WTC11 (cell line): ENCODE measurements at regions not wholly inside any gene's neighbourhood (a gene's known extent, or its start where the extent isn't known, plus 50 kb on each side); places are given as distances from the start of the nearest gene placed in this dataset.

Experiments
- ATAC-seq: fragments of 200-7000 bp; cut with Tn5 transposase; 2 replicates; pipeline ENCODE4 v1.10.0; 2021; ENCODE audit warnings: mild to moderate bottlenecking, moderate library complexity
- CTCF ChIA-PET: fragments of 300-600 bp; sonication (Branson Sonifier 250); formaldehyde crosslinking; loops from one replicate; lab custom pipeline; 2021; ENCODE audit warnings: antibody characterized with exemption; lab: Charles Lee
- POLR2A ChIA-PET: fragments of 350-600 bp; sonication (Branson Sonifier 250); formaldehyde crosslinking; loops from one replicate; lab custom pipeline; 2021; ENCODE audit warnings: antibody characterized with exemption; lab: Charles Lee
- DNase-seq: peaks from one replicate; pipeline ENCODE4 v3.0.0; 2021; ENCODE audit warnings: low spot score
- H3K27ac Mint-ChIP-seq: 2 replicates; pipeline ENCODE4 v1.8.0; 2021; ENCODE audit warnings: mixed read lengths
- H3K27me3 Mint-ChIP-seq: 2 replicates; pipeline ENCODE4 v1.8.0; 2021; ENCODE audit warnings: low read depth, mild to moderate bottlenecking, moderate library complexity, mixed read lengths
- H3K36me3 Mint-ChIP-seq: 2 replicates; pipeline ENCODE4 v1.8.0; 2021; ENCODE audit warnings: mixed read lengths
- H3K4me1 Mint-ChIP-seq: 2 replicates; pipeline ENCODE4 v1.8.0; 2022; ENCODE audit warnings: mixed read lengths
- H3K4me3 Mint-ChIP-seq: 2 replicates; pipeline ENCODE4 v1.8.0; 2021; ENCODE audit warnings: mild to moderate bottlenecking, moderate library complexity, mixed read lengths
- H3K9me3 Mint-ChIP-seq: 2 replicates; pipeline ENCODE4 v1.8.0; 2021; ENCODE audit warnings: mixed read lengths
- AR ChIP-seq: fragments of 250-450 bp; sonication (Bioruptor Pico); IDR thresholded peaks from 2 replicates; pipeline ENCODE4 v1.9.0; 2021; ENCODE audit warnings: mild to moderate bottlenecking
- ARID4B ChIP-seq: sonication (generic); formaldehyde crosslinking; IDR thresholded peaks from 2 replicates; pipeline ENCODE4 v1.8.0; 2023; ENCODE audit warnings: missing genetic modification reagents, mild to moderate bottlenecking, borderline replicate concordance
- CBFB ChIP-seq: sonication (generic); formaldehyde crosslinking; IDR thresholded peaks from 2 replicates; pipeline ENCODE4 v1.8.1; 2022; ENCODE audit warnings: mild to moderate bottlenecking, low read depth, missing genetic modification reagents
- EMX1 ChIP-seq: fragments of 250-450 bp; sonication (Bioruptor Pico); IDR thresholded peaks from 2 replicates; pipeline ENCODE4 v1.8.0; 2021; ENCODE audit warnings: mild to moderate bottlenecking
- ESRRA ChIP-seq: sonication (generic); formaldehyde crosslinking; IDR thresholded peaks from 2 replicates; pipeline ENCODE4 v1.8.1; 2022; ENCODE audit warnings: mild to moderate bottlenecking, missing genetic modification reagents, borderline replicate concordance
- FOXP1 ChIP-seq: sonication (generic); formaldehyde crosslinking; IDR thresholded peaks from 2 replicates; pipeline ENCODE4 v1.8.0; 2022; ENCODE audit warnings: missing genetic modification reagents, mild to moderate bottlenecking, moderate library complexity, borderline replicate concordance
- GRHL2 ChIP-seq: fragments of 250-450 bp; sonication (Bioruptor Pico); IDR thresholded peaks from 2 replicates; pipeline ENCODE4 v1.8.0; 2022; ENCODE audit warnings: mild to moderate bottlenecking, moderate library complexity; ENCODE audit not compliant: insufficient replicate concordance, severe bottlenecking
- HMGA2 ChIP-seq: fragments of 250-450 bp; sonication (Bioruptor Pico); IDR thresholded peaks from 2 replicates; pipeline ENCODE4 v1.4.0; 2021; ENCODE audit warnings: mild to moderate bottlenecking, moderate library complexity
- IRF2 ChIP-seq: sonication (generic); formaldehyde crosslinking; IDR thresholded peaks from 2 replicates; pipeline ENCODE4 v1.8.0; 2022; ENCODE audit warnings: low read depth, missing genetic modification reagents, borderline replicate concordance
- RELA ChIP-seq: sonication (generic); formaldehyde crosslinking; IDR thresholded peaks from 2 replicates; pipeline ENCODE4 v1.8.1; 2022; ENCODE audit warnings: missing genetic modification reagents, mild to moderate bottlenecking, borderline replicate concordance
- SMAD3 ChIP-seq: sonication (generic); formaldehyde crosslinking; IDR thresholded peaks from 2 replicates; pipeline ENCODE4 v1.8.0; 2022; ENCODE audit warnings: missing genetic modification reagents, mild to moderate bottlenecking, borderline replicate concordance
- SP1 ChIP-seq: sonication (generic); formaldehyde crosslinking; conservative IDR thresholded peaks from 2 replicates; pipeline ENCODE4 v1.8.1; 2022; ENCODE audit warnings: missing genetic modification reagents
- ZNF396 ChIP-seq: fragments of 250-450 bp; sonication (Bioruptor Pico); IDR thresholded peaks from 2 replicates; pipeline ENCODE4 v1.8.0; 2021; ENCODE audit warnings: mild to moderate bottlenecking, moderate library complexity, borderline replicate concordance
- TF ChIP-seq, protein P1 (sequence below): sonication (generic); formaldehyde crosslinking; IDR thresholded peaks from 2 replicates; pipeline ENCODE4 v1.8.1; 2023; ENCODE audit warnings: mild to moderate bottlenecking, missing genetic modification reagents, borderline replicate concordance
- TF ChIP-seq, protein P2 (sequence below): sonication (generic); formaldehyde crosslinking; IDR thresholded peaks from 2 replicates; pipeline ENCODE4 v1.8.1; 2022; ENCODE audit warnings: low read depth, mild to moderate bottlenecking, moderate library complexity, missing genetic modification reagents, borderline replicate concordance
- TF ChIP-seq, protein P3 (sequence below): fragments of 200-600 bp; IDR thresholded peaks from 2 replicates; pipeline ENCODE4 v1.8.0; 2022; ENCODE audit warnings: antibody characterized with exemption

DNA sequence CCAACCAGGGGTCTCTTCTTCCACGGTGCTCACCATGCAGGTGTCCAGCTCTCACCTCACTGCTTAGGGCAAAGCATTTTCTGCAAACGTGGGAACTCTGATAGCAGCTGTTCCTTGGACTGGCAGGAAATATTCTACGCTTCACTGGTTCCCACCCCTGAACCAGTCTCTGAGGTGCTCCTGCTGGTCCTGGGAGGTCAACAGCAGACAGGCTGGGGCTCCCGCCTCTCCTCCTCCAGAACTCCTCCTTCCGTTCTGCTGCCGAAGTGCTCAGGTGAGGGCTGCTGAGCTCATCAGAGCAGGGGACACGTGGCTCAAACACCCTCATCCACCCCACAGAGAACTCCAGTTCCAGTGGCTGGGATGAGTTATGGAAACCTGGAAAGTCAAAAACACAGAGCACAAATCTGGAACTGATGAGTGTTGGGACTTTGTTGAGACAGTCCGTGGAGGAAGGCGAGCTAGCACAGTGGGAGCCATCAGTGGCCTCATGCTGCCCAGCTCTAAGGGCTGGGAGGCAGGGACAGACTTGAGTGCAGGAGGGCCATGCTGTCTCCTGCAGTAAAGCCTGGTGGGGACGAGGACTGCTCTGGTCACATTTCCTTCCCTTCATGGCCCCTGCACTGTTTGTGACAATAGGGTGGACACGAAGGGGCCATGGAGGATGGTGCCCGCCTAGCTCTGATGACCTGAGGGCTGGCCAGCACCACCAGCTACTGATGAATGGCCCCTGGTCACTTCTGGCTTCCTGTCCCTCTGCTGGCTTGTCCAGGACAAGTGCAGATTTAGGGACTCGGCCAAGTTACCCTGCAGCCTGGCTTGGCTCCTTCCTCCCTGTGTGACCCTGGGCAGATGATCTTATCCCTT is 137.8 kb downstream of the KLF13 start:
- Mint-ChIP-seq H3K9me3 (no peaks in the 10 kb centered on the region), H3K4me3 (no peak overlapping the region), H3K36me3 (no peaks in the 10 kb centered on the region), H3K4me1 (no peaks in the 10 kb centered on the region), H3K27me3 (no peaks in the 10 kb centered on the region; the same call in 1 of the 2 replicates), H3K27ac (no peak overlapping the region)
- TF ChIP-seq SMAD3 (CRISPR knock-in tag) (no peak), ARID4B (CRISPR knock-in tag) (no peak), EMX1 (no peak), ZNF396 (CRISPR knock-in tag) (no peak), IRF2 (CRISPR knock-in tag) (no peak), HMGA2 (CRISPR knock-in tag) (no peak), FOXP1 (CRISPR knock-in tag) (no peak), RELA (CRISPR knock-in tag) (no peak), ESRRA (CRISPR knock-in tag) (no peak), GRHL2 (CRISPR knock-in tag) (no peak), AR (CRISPR knock-in tag) (no peak), CBFB (CRISPR knock-in tag) (no peak), SP1 (CRISPR knock-in tag) (no peak)
- TF ChIP-seq, protein P1, sequence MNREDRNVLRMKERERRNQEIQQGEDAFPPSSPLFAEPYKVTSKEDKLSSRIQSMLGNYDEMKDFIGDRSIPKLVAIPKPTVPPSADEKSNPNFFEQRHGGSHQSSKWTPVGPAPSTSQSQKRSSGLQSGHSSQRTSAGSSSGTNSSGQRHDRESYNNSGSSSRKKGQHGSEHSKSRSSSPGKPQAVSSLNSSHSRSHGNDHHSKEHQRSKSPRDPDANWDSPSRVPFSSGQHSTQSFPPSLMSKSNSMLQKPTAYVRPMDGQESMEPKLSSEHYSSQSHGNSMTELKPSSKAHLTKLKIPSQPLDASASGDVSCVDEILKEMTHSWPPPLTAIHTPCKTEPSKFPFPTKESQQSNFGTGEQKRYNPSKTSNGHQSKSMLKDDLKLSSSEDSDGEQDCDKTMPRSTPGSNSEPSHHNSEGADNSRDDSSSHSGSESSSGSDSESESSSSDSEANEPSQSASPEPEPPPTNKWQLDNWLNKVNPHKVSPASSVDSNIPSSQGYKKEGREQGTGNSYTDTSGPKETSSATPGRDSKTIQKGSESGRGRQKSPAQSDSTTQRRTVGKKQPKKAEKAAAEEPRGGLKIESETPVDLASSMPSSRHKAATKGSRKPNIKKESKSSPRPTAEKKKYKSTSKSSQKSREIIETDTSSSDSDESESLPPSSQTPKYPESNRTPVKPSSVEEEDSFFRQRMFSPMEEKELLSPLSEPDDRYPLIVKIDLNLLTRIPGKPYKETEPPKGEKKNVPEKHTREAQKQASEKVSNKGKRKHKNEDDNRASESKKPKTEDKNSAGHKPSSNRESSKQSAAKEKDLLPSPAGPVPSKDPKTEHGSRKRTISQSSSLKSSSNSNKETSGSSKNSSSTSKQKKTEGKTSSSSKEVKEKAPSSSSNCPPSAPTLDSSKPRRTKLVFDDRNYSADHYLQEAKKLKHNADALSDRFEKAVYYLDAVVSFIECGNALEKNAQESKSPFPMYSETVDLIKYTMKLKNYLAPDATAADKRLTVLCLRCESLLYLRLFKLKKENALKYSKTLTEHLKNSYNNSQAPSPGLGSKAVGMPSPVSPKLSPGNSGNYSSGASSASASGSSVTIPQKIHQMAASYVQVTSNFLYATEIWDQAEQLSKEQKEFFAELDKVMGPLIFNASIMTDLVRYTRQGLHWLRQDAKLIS = no peak
- TF ChIP-seq, protein P2, sequence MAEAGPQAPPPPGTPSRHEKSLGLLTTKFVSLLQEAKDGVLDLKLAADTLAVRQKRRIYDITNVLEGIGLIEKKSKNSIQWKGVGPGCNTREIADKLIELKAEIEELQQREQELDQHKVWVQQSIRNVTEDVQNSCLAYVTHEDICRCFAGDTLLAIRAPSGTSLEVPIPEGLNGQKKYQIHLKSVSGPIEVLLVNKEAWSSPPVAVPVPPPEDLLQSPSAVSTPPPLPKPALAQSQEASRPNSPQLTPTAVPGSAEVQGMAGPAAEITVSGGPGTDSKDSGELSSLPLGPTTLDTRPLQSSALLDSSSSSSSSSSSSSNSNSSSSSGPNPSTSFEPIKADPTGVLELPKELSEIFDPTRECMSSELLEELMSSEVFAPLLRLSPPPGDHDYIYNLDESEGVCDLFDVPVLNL (CRISPR knock-in tag) = no peak
- TF ChIP-seq, protein P3, sequence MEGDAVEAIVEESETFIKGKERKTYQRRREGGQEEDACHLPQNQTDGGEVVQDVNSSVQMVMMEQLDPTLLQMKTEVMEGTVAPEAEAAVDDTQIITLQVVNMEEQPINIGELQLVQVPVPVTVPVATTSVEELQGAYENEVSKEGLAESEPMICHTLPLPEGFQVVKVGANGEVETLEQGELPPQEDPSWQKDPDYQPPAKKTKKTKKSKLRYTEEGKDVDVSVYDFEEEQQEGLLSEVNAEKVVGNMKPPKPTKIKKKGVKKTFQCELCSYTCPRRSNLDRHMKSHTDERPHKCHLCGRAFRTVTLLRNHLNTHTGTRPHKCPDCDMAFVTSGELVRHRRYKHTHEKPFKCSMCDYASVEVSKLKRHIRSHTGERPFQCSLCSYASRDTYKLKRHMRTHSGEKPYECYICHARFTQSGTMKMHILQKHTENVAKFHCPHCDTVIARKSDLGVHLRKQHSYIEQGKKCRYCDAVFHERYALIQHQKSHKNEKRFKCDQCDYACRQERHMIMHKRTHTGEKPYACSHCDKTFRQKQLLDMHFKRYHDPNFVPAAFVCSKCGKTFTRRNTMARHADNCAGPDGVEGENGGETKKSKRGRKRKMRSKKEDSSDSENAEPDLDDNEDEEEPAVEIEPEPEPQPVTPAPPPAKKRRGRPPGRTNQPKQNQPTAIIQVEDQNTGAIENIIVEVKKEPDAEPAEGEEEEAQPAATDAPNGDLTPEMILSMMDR = no peak
- no peak for ATAC-seq
- ChIA-PET CTCF (interaction anchor here (0.5 to 3.0 kb wide), 4 partner anchors 24 to 350 kb away, joined by 3 to 11 read pairs (median 4); no protein-coding TSS in a partner anchor), POLR2A (interaction anchor here (0.9 kb wide), 1 partner anchor 11 kb away, joined by 4 read pairs; no protein-coding TSS in a partner anchor)
- no peak for DNase-seq
